NCI-H187 treated with DMSO at 0.1 percent for 48 hours (cell line): ENCODE measurements at regions not wholly inside any gene's neighbourhood (a gene's known extent, or its start where the extent isn't known, plus 50 kb on each side); places are given as distances from the start of the nearest gene placed in this dataset.
"Not testable (repeated sequence)": the region's sequence is repeated elsewhere in the genome, so short reads cannot be mapped to it uniquely, and the experiment has no call there.

Experiments
- DNase-seq: peaks from one replicate; lab custom pipeline; 2025; lab: John Stamatoyannopoulos, UW

GRCh38 chr15:35929740-35930444 lies 383.9 kb upstream of the DPH6 start:
- DNase-seq: no peak

GRCh38 chr15:35931799-35932341 lies 385.9 kb upstream of the DPH6 start:
- DNase-seq: no peak

GRCh38 chr15:35932531-35932930 lies 386.6 kb upstream of the DPH6 start:
- no peak for DNase-seq

- no peak for DNase-seq
Observed at GRCh38 chr15:35933531-35933930, 387.6 kb upstream of the DPH6 start.

- no peak for DNase-seq
Observed at GRCh38 chr15:35934383-35935049, 388.6 kb upstream of the DPH6 start.

- no peak for DNase-seq
Observed at GRCh38 chr15:35936284-35936683, 390.3 kb upstream of the DPH6 start.

- DNase-seq: no peak
Observed at GRCh38 chr15:35937380-35937779, 391.4 kb upstream of the DPH6 start.

- no peak for DNase-seq
Observed at GRCh38 chr15:35944945-35945585, 399.1 kb upstream of the DPH6 start.

GRCh38 chr15:35953424-35953823 lies 407.5 kb upstream of the DPH6 start:
- no peak for DNase-seq

- DNase-seq: no peak
Observed at GRCh38 chr15:35956056-35956455, 410.1 kb upstream of the DPH6 start.

- no peak for DNase-seq
Observed at GRCh38 chr15:35958021-35958420, 412.1 kb upstream of the DPH6 start.

GRCh38 chr15:35958975-35959374 lies 413.0 kb upstream of the DPH6 start:
- no peak for DNase-seq

GRCh38 chr15:35963326-35963725 lies 417.4 kb upstream of the DPH6 start:
- no peak for DNase-seq

- DNase-seq: no peak
Observed at GRCh38 chr15:35966781-35967180, 420.8 kb upstream of the DPH6 start.

- not testable (repeated sequence) for DNase-seq
Observed at GRCh38 chr15:35967968-35968367, 422.0 kb upstream of the DPH6 start.

GRCh38 chr15:35973029-35973428 lies 427.1 kb upstream of the DPH6 start:
- DNase-seq: no peak

- no peak for DNase-seq
Observed at GRCh38 chr15:35974052-35974451, 428.1 kb upstream of the DPH6 start.

- DNase-seq: no peak
Observed at GRCh38 chr15:35975941-35976340, 430.0 kb upstream of the DPH6 start.

GRCh38 chr15:35979608-35980007 lies 433.6 kb upstream of the DPH6 start:
- no peak for DNase-seq

- no peak for DNase-seq
Observed at GRCh38 chr15:35980719-35981118, 434.8 kb upstream of the DPH6 start.

GRCh38 chr15:35986191-35986721 lies 440.3 kb upstream of the DPH6 start:
- no peak for DNase-seq

GRCh38 chr15:35987056-35987455 lies 441.1 kb upstream of the DPH6 start:
- no peak for DNase-seq

- DNase-seq: no peak
Observed at GRCh38 chr15:35991386-35991785, 445.4 kb upstream of the DPH6 start.
